GM12874 (cell line): ENCODE measurements at regions not wholly inside any gene's neighbourhood (a gene's known extent, or its start where the extent isn't known, plus 50 kb on each side); places are given as distances from the start of the nearest gene placed in this dataset.

Experiments used
- TF ChIP-seq, protein P1 (sequence below): IDR thresholded peaks from 2 replicates; pipeline ENCODE4 v1.5.1; 2011; ENCODE audit warnings: low read depth, mild to moderate bottlenecking, control low read depth, low read length, moderate library complexity; ENCODE audit not compliant: insufficient read depth

GRCh38 chr5:72637058-72637457 lies 129.8 kb upstream of the ZNF366 start:
- TF ChIP-seq, protein P1, sequence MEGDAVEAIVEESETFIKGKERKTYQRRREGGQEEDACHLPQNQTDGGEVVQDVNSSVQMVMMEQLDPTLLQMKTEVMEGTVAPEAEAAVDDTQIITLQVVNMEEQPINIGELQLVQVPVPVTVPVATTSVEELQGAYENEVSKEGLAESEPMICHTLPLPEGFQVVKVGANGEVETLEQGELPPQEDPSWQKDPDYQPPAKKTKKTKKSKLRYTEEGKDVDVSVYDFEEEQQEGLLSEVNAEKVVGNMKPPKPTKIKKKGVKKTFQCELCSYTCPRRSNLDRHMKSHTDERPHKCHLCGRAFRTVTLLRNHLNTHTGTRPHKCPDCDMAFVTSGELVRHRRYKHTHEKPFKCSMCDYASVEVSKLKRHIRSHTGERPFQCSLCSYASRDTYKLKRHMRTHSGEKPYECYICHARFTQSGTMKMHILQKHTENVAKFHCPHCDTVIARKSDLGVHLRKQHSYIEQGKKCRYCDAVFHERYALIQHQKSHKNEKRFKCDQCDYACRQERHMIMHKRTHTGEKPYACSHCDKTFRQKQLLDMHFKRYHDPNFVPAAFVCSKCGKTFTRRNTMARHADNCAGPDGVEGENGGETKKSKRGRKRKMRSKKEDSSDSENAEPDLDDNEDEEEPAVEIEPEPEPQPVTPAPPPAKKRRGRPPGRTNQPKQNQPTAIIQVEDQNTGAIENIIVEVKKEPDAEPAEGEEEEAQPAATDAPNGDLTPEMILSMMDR: no peak

DNA sequence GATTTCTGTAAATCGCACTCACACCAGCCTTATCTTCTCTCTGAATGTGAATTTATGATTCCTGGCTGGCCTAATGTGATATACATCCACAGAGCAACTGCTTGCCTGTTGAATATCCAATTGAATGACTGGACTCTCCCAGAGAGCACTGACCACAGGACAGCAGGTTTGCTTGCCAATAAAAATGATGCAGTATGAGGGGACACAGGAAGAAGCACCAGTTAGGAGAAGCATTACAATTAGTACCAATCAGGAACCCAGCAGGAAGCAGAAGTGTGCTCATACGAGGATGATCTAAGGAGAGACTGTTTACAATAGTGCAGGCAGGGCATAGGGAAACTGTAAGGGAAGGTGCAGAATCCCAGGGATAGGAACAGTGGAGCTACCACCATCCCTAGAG lies 127.2 kb upstream of the ZNF366 start:
- TF ChIP-seq, protein P1: no peak

DNA sequence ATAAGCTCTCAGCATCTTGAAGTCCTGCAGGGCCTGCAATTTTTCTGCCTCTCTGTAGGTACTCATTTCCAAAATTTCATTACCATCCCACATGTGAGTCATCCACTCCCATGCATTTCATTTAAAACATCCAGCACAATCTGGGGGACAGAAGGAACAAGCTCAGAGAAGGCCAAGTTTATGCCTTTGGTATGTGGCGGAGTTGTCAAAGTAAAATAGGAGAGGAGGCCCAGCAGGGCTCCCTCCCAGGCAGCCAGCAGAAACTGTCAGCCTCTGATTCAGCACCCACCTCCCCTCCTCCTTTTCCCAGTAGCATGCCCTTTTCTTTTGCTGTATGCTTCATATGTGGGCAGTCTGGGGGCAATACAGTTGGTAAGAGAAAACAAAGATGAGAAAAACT lies 126.4 kb upstream of the ZNF366 start:
- TF ChIP-seq, protein P1: no peak

GRCh38 chr5:72633041-72633445 lies 125.8 kb upstream of the ZNF366 start:
- TF ChIP-seq, protein P1: no peak

GRCh38 chr5:72630721-72631120 lies 123.5 kb upstream of the ZNF366 start:
- TF ChIP-seq, protein P1: no peak

DNA sequence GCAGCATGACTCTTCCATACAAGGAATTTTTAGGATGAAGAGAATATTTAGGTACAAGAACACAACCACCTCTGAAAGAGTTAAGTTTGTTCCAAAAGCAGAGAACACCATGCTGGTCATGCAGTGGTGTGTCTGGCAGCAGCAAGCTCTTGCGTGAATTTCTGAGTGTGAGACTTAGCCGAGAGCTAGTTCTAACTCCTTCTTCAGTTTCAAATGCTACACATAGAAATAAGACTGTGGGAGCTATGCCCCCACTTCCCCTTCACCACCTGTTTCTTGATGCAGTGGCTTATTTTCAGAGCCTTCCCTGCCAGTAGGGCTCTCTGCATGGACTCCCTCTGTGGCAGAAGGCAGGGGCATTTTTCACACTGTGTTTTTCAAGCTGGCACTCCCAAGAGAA lies 122.9 kb upstream of the ZNF366 start:
- TF ChIP-seq, protein P1: no peak

DNA sequence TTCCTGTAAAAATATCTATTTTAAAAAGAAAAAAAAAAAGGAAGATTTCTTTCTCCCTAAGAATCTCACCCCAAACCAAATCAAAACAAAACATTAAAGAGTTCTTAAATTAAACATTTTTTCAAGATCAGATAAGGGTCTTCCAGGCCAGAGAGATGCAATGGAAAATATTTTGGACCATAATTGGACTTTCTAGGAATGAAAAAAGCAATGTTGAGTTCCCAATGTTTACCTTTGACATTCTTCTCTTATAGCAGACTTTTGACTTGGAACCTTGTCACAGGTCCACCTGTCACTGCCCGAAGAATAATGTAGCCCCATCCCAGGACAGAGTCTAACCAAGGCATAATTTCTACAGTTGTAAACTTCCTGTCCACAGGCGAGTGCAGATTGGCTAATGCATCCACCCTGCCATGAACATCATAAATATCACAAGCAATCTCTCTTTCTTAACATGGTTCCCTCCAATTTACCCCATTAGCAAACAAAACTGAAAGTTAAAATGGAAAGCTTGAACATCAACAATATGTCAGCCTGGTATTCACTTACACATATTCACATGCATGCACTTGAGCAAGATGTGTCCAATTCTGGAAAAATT lies 121.7 kb upstream of the ZNF366 start:
- TF ChIP-seq, protein P1: no peak

GRCh38 chr5:72625332-72625731 lies 118.1 kb upstream of the ZNF366 start:
- TF ChIP-seq, protein P1: no peak
